ENCODE measurements at regions not wholly inside any gene's neighbourhood (a gene's known extent, or its start where the extent isn't known, plus 50 kb on each side); places are given as distances from the start of the nearest gene placed in this dataset.

- TF ChIP-seq BHLHE40 (IDR thresholded peaks at IDR 0.05; ENCODE audit: borderline replicate concordance): no peak
- no peak for TF ChIP-seq HDGF (IDR thresholded peaks at IDR 0.05; ENCODE audit: borderline replicate concordance)
- TF ChIP-seq TARDBP (IDR thresholded peaks at IDR 0.05): no peak
- no peak for TF ChIP-seq CTBP1 (IDR thresholded peaks at IDR 0.05; ENCODE audit: borderline replicate concordance)
- no peak for TF ChIP-seq SUZ12 (IDR thresholded peaks at IDR 0.05)
- TF ChIP-seq SP1 (IDR thresholded peaks at IDR 0.05): no peak
- no peak for TF ChIP-seq FOXK2 (IDR thresholded peaks at IDR 0.05)
- TF ChIP-seq FOXA1 (IDR thresholded peaks at IDR 0.05): no peak
Observed at GRCh38 chr12:31228811-31229792, 96.8 kb downstream of the SINHCAF start.

Measured in HEK293T (cell line).